Activated T-cell treated with anti-CD3 and anti-CD28 coated beads, Interleukin-2, amount 50 U/mL, for 4 hours (primary cell): ENCODE measurements at regions not wholly inside any gene's neighbourhood (a gene's known extent, or its start where the extent isn't known, plus 50 kb on each side); places are given as distances from the start of the nearest gene placed in this dataset.
"Not testable (repeated sequence)": the region's sequence is repeated elsewhere in the genome, so short reads cannot be mapped to it uniquely, and the experiment has no call there.

Experiments used
- ATAC-seq, 2 donors: fragments of 200-7000 bp; cut with Tn5 transposase; one replicate each; pipeline ENCODE4 v1.10.0; 2021
- DNase-seq: peaks from one replicate; pipeline ENCODE4 v3.0.0-alpha.2; 2020
- H3K27me3 Mint-ChIP-seq: one replicate; pipeline ENCODE4 v1.8.0; 2021; ENCODE audit warnings: low read depth, mixed read lengths
- H3K36me3 Mint-ChIP-seq: one replicate; pipeline ENCODE4 v1.8.0; 2022; ENCODE audit warnings: mixed read lengths; ENCODE audit not compliant: insufficient read depth
- H3K4me1 Mint-ChIP-seq: one replicate; pipeline ENCODE4 v1.8.0; 2021; ENCODE audit warnings: low read depth, mixed read lengths
- H3K4me3 Mint-ChIP-seq: one replicate; pipeline ENCODE4 v1.8.0; 2021; ENCODE audit warnings: mild to moderate bottlenecking, moderate library complexity, mixed read lengths
- H3K9me3 Mint-ChIP-seq: one replicate; pipeline ENCODE4 v1.8.0; 2021; ENCODE audit warnings: mixed read lengths

- Mint-ChIP-seq H3K9me3 (peaks cover 13% of the 10 kb centered on the region), H3K4me3 (no peak overlapping the region), H3K36me3 (no peaks in the 10 kb centered on the region), H3K27me3 (peaks cover 18% of the 10 kb centered on the region), H3K4me1 (no peaks in the 10 kb centered on the region)
- DNase-seq (no peak), ATAC-seq (no peak)
These were observed 92.3 kb downstream of the METRNL start for GRCh38 chr17:83171661-83172060.

GRCh38 chr17:83172099-83172498 is 92.7 kb downstream of the METRNL start:
- H3K4me3 Mint-ChIP-seq = not testable (repeated sequence)

GRCh38 chr17:83172646-83173045 is 93.2 kb downstream of the METRNL start:
- not testable (repeated sequence) for H3K4me3 Mint-ChIP-seq, H3K9me3 Mint-ChIP-seq, H3K36me3 Mint-ChIP-seq, H3K4me1 Mint-ChIP-seq, ATAC-seq, DNase-seq
- peaks cover 10% of the 10 kb centered on the region for H3K27me3 Mint-ChIP-seq

More at GRCh38 chr17:83172099-83172498, 92.7 kb downstream of the METRNL start:
- ATAC-seq, H3K9me3 Mint-ChIP-seq, H3K36me3 Mint-ChIP-seq, H3K4me1 Mint-ChIP-seq, DNase-seq: not testable (repeated sequence)
- peaks cover 14% of the 10 kb centered on the region for H3K27me3 Mint-ChIP-seq

- not testable (repeated sequence) for H3K27me3 Mint-ChIP-seq, H3K4me3 Mint-ChIP-seq, H3K36me3 Mint-ChIP-seq, ATAC-seq, DNase-seq, H3K4me1 Mint-ChIP-seq, H3K9me3 Mint-ChIP-seq
These were observed 93.9 kb downstream of the METRNL start for GRCh38 chr17:83173180-83173913.

- no peak for DNase-seq
- ATAC-seq = no peak
- no peaks in the 10 kb centered on the region for H3K4me1 Mint-ChIP-seq
- H3K4me3 Mint-ChIP-seq = no peak overlapping the region
- H3K27me3 Mint-ChIP-seq = peaks cover 6% of the 10 kb centered on the region
- no peaks in the 10 kb centered on the region for H3K36me3 Mint-ChIP-seq
- no peaks in the 10 kb centered on the region for H3K9me3 Mint-ChIP-seq
These were observed 94.5 kb downstream of the METRNL start for GRCh38 chr17:83173914-83174361.

- no peaks in the 10 kb centered on the region for H3K9me3 Mint-ChIP-seq
- H3K4me1 Mint-ChIP-seq = no peaks in the 10 kb centered on the region
- H3K27me3 Mint-ChIP-seq = peaks cover 6% of the 10 kb centered on the region
- ATAC-seq (no peak), DNase-seq (no peak)
- no peaks in the 10 kb centered on the region for H3K36me3 Mint-ChIP-seq
- H3K4me3 Mint-ChIP-seq = no peak overlapping the region
These were observed 95.1 kb downstream of the METRNL start for GRCh38 chr17:83174362-83175118.

GRCh38 chr17:83175119-83175821 is 95.9 kb downstream of the METRNL start:
- peaks cover 2% of the 10 kb centered on the region for H3K27me3 Mint-ChIP-seq
- H3K4me1 Mint-ChIP-seq = no peaks in the 10 kb centered on the region
- H3K9me3 Mint-ChIP-seq = no peaks in the 10 kb centered on the region
- H3K4me3 Mint-ChIP-seq = no peak overlapping the region
- DNase-seq (no peak), ATAC-seq (no peak)
- no peaks in the 10 kb centered on the region for H3K36me3 Mint-ChIP-seq

GRCh38 chr17:83175822-83176622 is 96.6 kb downstream of the METRNL start:
- no peak for DNase-seq
- Mint-ChIP-seq H3K4me1 (no peaks in the 10 kb centered on the region), H3K4me3 (no peak overlapping the region), H3K36me3 (no peaks in the 10 kb centered on the region), H3K9me3 (no peaks in the 10 kb centered on the region), H3K27me3 (peaks cover 6% of the 10 kb centered on the region)
- ATAC-seq = no peak

GRCh38 chr17:83176623-83177583 is 97.5 kb downstream of the METRNL start:
- H3K27me3 Mint-ChIP-seq = peaks cover 5% of the 10 kb centered on the region
- H3K4me1 Mint-ChIP-seq = no peaks in the 10 kb centered on the region
- DNase-seq = no peak
- H3K36me3 Mint-ChIP-seq = no peaks in the 10 kb centered on the region
- no peak overlapping the region for H3K4me3 Mint-ChIP-seq
- no peak for ATAC-seq
- no peaks in the 10 kb centered on the region for H3K9me3 Mint-ChIP-seq

GRCh38 chr17:83177611-83178532 is 98.5 kb downstream of the METRNL start:
- DNase-seq (no peak), ATAC-seq (no peak)
- Mint-ChIP-seq H3K4me1 (no peaks in the 10 kb centered on the region), H3K36me3 (no peaks in the 10 kb centered on the region), H3K27me3 (peaks cover 3% of the 10 kb centered on the region), H3K9me3 (no peaks in the 10 kb centered on the region), H3K4me3 (no peak overlapping the region)

- DNase-seq = no peak
- H3K4me1 Mint-ChIP-seq = no peaks in the 10 kb centered on the region
- peaks cover 3% of the 10 kb centered on the region for H3K27me3 Mint-ChIP-seq
- H3K9me3 Mint-ChIP-seq = no peaks in the 10 kb centered on the region
- no peak for ATAC-seq
- H3K36me3 Mint-ChIP-seq = no peaks in the 10 kb centered on the region
- H3K4me3 Mint-ChIP-seq = no peak overlapping the region
These were observed 99.3 kb downstream of the METRNL start for GRCh38 chr17:83178533-83179304.

- Mint-ChIP-seq H3K27me3 (peaks cover 3% of the 10 kb centered on the region), H3K36me3 (no peaks in the 10 kb centered on the region), H3K9me3 (no peaks in the 10 kb centered on the region), H3K4me1 (no peaks in the 10 kb centered on the region), H3K4me3 (no peak overlapping the region)
- ATAC-seq (no peak), DNase-seq (no peak)
These were observed 100.0 kb downstream of the METRNL start for GRCh38 chr17:83179374-83179773.
